SIG-M5 treated with dmso at 0.1 percent for 504 hours (cell line): ENCODE measurements at regions not wholly inside any gene's neighbourhood (a gene's known extent, or its start where the extent isn't known, plus 50 kb on each side); places are given as distances from the start of the nearest gene placed in this dataset.
"Not testable (repeated sequence)": the region's sequence is repeated elsewhere in the genome, so short reads cannot be mapped to it uniquely, and the experiment has no call there.

ENCODE experiments used
- DNase-seq: peaks from one replicate; lab custom pipeline; 2025; ENCODE audit not compliant: unreplicated experiment; lab: John Stamatoyannopoulos, UW

DNA sequence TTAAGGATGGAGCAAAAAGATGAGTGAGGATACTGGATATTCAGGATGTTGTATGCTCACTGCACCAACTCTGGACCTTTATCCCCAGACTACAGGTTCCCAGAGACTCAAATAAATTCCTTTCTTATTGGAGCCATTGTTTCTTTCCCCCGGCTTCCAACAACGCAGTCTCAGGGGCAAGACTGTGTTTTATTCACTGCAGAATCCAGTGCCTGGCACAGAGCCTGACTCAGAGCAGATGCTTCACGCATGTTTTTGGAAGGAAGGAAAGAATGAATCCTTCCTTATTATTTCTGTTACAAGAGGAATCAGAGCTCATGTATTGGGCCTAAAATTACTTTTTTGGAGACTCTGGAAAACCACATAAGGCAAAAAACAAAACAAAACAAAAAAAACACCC lies 96.0 kb upstream of the VGLL4 start:
- DNase-seq, result no peak

- DNase-seq, result no peak
Measured at GRCh38 chr3:11739123-11739522, 95.4 kb upstream of the VGLL4 start.

GRCh38 chr3:11737742-11738141 lies 94.0 kb upstream of the VGLL4 start:
- no peak for DNase-seq

DNA sequence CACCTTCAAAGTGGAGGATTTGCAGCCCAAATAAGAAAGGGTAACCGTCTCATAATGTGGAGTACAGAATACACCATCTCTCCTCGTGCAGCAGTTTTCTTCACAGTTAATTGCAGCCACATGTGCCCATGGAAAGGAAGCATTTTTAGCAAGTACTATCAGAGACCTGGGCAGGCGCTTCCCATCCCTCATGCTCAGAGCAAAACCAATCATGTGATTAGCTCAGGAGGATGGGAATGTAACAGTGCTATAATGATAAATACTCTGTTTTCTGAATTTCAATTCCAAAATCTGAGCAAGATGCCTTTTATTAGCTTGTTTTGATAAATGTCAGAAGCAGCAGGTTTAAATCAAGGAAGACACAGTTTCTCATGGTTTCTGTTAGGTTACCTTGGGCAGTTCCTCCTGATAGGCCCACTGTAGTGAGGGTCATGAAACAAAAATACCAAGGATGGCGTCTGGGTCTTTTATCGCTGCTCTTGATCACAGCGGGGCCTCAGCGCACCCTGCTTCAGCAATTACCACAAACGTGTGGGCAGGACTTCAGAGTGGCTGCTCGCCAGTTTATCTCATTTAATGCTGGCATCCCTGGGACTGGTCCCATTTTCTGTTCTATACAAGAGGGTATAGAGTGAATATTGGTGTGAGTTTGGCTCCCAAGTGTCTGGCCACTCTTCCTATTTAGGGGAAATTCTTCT lies 92.6 kb upstream of the VGLL4 start:
- DNase-seq, result no peak

DNA sequence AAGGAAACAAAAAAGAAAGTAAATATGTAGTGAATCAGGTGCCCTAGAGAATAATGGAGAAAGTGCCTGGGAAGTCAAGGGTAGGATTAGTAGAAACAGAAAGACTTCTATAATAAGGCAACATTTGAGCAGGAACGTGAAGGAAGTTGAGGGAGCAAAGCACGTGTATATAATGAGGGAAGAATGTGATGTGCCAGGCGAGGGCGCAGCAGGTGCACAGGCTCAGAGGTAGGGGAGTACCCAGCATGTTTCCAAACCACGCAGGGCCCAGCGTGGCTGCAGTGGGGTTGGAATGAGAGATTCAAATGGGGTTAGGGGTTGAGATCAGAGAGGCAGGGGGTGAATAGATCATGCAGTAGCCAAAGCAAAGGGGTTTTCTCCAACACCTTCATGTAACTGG lies 91.9 kb upstream of the VGLL4 start:
- DNase-seq, result no peak

GRCh38 chr3:11735111-11735510 lies 91.4 kb upstream of the VGLL4 start:
- not testable (repeated sequence) for DNase-seq

DNA sequence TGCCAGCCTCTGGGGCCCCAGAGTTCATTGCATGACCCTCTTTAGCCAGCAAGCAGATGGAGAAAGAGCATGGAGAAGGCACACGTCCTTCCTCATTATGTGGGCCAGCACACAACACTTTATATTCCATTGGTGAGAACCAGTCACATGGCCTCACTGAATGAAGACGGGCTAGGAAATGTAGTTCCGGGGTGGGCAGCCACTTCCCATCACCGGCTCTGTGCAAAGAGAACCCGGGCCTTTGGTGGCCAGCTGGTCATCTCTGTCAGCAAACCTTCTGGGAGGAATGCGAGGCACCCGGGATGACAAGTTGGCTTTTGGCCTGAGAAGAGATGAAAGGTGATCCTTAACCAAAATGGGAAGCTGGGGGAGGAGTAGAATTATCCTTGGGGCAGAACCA lies 90.2 kb upstream of the VGLL4 start:
- no peak for DNase-seq

- no peak for DNase-seq
Measured at GRCh38 chr3:11727207-11727606, 83.5 kb upstream of the VGLL4 start.

DNA sequence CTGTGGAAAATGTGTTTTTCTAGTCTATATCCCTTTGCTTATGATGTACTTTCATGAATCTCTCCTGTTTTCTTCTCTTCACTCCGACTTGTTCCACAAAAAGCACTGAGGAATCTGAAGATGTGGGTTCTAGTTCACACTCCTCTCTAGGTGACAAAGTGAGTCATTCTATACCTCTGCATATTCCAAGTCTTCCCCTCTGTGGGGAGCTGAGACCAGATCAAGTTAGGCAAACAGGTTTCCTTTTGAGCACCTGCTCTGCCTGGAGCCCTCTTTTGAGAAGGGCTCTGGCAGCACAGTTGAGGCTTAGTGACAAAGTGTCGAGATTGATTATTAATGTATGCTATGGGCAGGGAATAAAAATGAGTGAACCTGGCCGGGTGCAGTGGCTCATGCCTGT lies 82.4 kb upstream of the VGLL4 start:
- no peak for DNase-seq

- DNase-seq, result not testable (repeated sequence)
Measured at GRCh38 chr3:11725340-11725641, 81.6 kb upstream of the VGLL4 start.

DNA sequence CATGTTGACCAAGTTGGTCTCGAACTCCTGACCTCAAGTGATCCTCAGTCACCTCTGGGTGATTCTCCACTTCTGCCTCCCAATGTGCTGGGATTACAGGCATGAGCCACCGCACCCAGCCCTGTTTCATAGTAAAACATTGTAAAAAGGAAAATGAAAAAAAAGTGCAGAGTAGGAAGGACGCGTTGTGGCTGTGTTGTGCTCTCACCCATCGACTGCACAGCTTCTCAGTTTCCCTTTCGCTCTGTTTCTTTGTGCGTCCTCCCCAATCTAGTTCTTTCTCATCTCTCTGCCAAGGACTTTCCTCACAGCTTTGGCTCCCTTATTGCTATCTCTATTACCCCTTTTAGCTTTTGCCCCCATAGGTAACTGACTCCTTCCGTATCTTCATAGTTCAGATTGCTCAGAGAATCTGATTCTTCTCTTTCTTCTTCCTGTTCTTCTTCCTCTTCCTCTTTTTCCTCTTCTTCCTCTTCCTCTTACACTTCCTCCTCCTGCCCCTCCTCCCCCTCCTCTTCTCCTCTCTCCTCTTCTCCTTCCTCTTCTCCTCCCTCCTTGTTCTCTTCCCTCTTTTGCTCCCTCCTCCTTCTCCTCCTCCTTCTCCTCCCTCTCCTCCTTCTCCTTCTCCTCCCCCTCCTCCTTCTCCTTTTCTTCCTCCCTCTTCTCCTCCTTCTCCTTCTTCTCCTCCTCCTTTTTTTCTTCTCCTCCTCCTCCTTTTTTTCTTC lies 81.1 kb upstream of the VGLL4 start:
- no peak for DNase-seq

DNA sequence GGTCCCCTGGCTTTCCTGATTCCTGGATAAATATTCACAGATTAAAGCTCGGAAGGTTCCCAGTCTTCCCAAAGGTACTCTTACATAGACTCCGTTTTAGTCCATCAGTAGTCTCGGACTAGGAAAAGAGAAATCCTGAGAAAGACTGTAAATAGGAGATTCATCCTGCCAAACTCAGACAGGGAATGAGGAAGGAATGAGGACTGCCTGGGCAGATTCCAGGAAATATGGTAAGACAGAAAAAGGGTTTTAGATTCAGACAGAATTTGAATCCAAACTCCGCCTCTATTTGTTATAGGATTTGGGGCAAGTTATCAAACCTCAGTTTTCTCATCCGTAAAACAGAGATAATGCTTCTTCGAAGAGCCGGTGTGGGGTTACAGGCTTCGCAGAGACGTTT lies 77.8 kb upstream of the VGLL4 start:
- DNase-seq, result no peak

DNA sequence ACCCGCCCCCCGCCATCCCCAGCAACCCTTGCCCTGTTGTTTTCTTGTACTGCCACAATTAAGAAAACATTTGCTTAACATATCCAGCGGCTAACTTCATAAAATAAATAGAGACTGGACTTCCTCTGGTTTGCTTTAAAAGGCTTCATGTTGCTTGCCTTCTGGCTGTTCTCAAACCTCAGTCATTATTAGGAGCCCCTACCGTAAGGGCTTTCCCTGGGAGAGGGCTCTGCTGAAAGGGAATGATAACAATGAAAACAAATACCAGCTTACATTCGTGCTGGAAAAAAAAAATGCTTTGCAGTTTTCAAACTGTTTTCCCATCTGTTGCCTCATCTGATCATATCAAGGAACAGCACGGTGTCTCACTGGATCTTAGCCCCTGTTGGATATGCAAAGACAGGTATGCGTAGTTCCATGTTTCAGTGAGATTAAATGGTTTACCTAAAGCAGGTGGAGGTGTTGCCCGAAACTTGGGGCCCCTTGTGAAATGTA lies 77.2 kb upstream of the VGLL4 start:
- no peak for DNase-seq

DNA sequence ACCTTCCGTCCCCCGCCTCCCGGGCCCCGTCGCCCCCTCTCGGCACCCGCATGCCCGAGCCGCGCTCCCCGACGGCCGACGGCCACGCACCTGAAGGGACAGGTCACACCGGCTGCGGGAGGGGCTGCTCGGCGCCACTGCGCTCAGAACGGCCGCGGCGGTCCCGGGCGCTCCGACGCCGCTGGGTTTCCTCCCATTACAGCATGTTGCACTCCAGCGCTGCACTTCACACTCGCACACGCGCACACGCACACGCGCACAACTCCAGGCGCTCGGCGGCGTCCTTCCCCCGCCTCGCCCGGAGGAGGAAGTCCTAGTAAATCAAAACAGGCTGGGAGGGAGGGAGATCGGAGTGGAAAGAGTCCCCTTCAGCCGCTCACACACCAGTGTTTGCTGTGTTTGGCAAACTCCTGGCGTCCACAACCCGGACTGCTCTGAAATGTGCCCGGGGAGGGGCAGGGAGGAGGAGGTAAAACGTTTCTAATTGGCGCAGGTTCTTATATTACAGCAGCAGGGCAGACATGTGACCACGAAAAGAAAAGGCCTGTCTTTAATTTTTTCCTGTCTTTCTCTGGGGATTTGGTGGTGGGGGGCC lies 76.7 kb upstream of the VGLL4 start:
- peak; percentile 46 for DNase-seq

DNA sequence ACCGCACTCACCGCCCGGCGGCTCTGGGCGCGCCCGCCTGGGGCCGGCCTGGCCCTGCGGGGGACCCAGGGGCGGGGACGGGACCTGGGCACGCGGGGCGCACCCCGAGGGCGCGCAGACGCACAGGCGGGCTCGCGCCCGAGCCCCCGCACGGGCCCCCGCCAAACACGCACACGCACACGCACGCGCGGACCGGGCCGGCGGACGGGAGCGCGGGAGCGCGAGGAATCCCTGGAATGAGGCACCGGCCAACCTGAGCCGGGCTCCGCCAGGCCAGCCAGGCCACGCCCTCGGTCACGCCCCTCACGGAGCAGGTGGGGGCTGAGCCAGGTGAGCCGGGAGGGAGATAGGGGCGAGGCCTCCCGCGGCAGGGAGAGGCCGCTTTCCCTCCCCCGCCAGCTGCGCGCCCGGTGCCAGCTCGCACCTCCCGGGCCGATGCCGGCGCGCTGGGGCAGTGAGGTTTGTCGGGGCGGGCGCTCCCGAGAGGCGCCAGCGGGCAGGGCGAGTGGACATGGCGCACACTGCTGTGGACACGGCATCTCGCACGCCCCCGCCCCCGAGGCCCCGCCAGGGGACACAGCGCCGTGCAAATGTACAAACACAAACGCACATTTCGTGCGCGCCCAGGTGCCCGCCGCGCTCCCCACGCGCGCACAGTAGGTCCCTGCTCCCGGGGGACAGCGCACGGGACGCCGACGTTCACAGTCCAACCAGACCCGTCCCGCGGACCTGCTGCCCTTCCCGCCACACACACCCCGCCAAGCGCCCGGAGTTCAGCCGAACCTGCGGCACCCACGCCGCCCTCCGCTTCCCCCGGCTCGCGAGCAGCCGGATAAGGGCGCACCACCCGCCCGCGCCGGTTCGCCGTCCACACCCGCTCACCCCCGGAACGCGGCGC lies 75.9 kb upstream of the VGLL4 start:
- peak; percentile 50 for DNase-seq

DNA sequence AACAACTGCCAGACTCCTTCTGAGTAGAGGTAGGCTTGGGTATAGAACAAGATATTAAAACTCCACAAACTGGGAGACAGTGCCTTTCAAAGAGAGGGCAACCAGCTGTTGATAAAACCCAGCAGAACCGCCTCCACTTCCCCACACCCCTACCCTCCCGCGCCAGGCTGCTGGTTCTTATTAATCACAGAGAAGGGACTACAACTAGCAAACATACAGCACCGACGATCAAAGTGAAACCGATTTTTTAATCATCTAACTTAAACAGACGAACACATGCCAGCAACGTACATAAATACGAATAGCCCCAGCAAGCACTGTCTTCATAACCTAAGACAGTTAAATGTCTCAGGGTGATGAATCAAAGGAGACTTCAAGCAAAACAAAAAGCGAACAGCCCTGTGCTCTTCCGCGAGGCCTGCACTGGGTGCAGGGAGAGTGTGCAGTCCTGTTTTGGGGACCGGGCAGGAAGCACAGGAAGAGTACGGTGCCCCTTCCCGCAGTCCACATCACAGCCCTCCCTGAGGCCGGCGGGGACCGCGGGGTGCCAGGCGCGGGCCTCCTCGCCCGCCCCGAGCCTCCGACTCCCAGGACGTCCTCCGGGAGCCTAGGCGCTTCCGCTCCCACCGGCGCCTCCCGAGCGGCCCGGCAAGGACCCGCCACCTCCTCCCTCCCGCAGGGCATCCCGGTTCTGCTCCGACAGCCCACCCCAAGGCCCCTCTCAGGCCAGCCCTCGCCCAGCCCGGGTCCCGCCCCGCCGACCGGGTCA lies 75.1 kb upstream of the VGLL4 start:
- no peak for DNase-seq

GRCh38 chr3:11717768-11718636 lies 74.3 kb upstream of the VGLL4 start:
- DNase-seq, result no peak

GRCh38 chr3:11717301-11717700 lies 73.6 kb upstream of the VGLL4 start:
- no peak for DNase-seq

- DNase-seq, result no peak
Measured at GRCh38 chr3:11716573-11717290, 73.0 kb upstream of the VGLL4 start.
